Effector memory CD8-positive, alpha-beta T cell (primary cell): ENCODE measurements at regions not wholly inside any gene's neighbourhood (a gene's known extent, or its start where the extent isn't known, plus 50 kb on each side); places are given as distances from the start of the nearest gene placed in this dataset.
A peak's percentile ranks its signal among the peaks of the same experiment; 100 is the strongest.

ENCODE experiments used
- ATAC-seq: fragments of 150-1000 bp; cut with Tn5 transposase; replicated peaks from 2 replicates; pipeline ENCODE4 v1.10.0; 2021; ENCODE audit warnings: mild to moderate bottlenecking, moderate library complexity
- DNase-seq, 3 experiments: peaks; one replicate each; pipeline ENCODE4 v3.0.0; 2021
- H3K27ac Mint-ChIP-seq, 2 donors: one replicate each; pipeline ENCODE4 v1.8.0; 2022; ENCODE audit warnings: mild to moderate bottlenecking in 2 of 2, mixed read lengths in 2 of 2, moderate library complexity in 2 of 2
- H3K27me3 Mint-ChIP-seq, 2 donors: one replicate each; pipeline ENCODE4 v1.8.0; 2022; ENCODE audit warnings: mixed read lengths in 2 of 2
- H3K36me3 Mint-ChIP-seq: one replicate; pipeline ENCODE4 v1.8.0; 2022; ENCODE audit warnings: mild to moderate bottlenecking, moderate library complexity, mixed read lengths; ENCODE audit not compliant: insufficient read depth
- H3K4me1 Mint-ChIP-seq, 2 donors: one replicate each; pipeline ENCODE4 v1.8.0; 2022; ENCODE audit warnings: low read depth in 2 of 2, mixed read lengths in 2 of 2
- H3K4me3 Mint-ChIP-seq, 2 donors: one replicate each; pipeline ENCODE4 v1.8.0; 2022; ENCODE audit warnings: mild to moderate bottlenecking in 2 of 2, mixed read lengths in 2 of 2, moderate library complexity in 2 of 2
- H3K9me3 Mint-ChIP-seq, 2 donors: one replicate each; pipeline ENCODE4 v1.8.0; 2022; ENCODE audit warnings: mixed read lengths in 2 of 2

- no peak for ATAC-seq
- DNase-seq = no peak
- H3K4me3 Mint-ChIP-seq = peak overlapping the region in 1 of 2 donors; percentile 25
- H3K9me3 Mint-ChIP-seq = peaks cover 3 to 11% of the 10 kb centered on the region in 2 donors
- peaks cover 25 to 29% of the 10 kb centered on the region in 2 donors for H3K4me1 Mint-ChIP-seq
- H3K36me3 Mint-ChIP-seq = no peaks in the 10 kb centered on the region
- H3K27ac Mint-ChIP-seq = no peak overlapping the region
- H3K27me3 Mint-ChIP-seq = no peaks in the 10 kb centered on the region
Observed at GRCh38 chr15:70510433-70510832, 252.9 kb downstream of the UACA start.

DNA sequence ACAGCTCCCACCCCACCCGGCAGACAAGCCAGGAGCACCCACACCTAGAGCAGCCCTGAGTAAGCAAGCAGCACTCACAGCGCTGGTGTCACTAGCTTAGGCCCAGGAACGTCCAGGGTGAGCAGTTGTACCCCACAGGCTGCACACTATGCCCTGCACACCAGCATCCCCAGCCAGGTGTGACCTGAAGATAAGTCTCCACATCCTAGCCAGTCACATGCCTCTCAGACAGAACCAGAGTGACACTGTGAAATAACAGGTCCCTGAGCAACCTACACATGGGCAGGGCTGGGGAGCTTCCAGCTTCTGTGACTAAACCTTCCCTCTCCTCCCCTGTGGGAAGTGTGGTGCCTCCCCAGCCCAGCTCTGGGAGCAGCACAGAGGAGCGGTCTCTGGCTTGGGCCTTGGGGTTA is 253.6 kb downstream of the UACA start:
- ATAC-seq = no peak
- Mint-ChIP-seq H3K9me3 (peaks cover 3 to 11% of the 10 kb centered on the region in 2 donors), H3K36me3 (no peaks in the 10 kb centered on the region), H3K4me3 (peak overlapping the region; percentile 25 to 73), H3K4me1 (peaks cover 28 to 35% of the 10 kb centered on the region in 2 donors), H3K27ac (peak overlapping the region in 1 of 2 donors; percentile 59), H3K27me3 (no peaks in the 10 kb centered on the region)
- no peak for DNase-seq

DNA sequence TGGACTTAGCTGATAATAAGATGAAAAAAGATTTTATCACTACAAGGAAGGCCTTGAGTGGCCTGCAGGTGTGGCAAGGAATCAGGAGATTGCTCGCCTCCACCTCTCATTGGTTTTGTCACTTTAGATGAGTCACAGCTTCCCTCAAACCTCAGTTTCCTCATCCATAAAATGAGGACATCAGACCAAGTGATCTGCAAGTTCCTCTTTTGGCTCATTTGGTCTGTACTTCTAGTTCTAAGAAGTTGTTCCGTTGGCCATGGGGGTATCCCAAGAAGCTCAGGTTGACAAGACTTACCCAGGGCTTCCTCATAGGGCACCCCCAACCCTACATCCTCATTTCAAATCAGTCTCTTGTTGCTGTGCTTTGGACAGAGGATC is 254.1 kb downstream of the UACA start:
- Mint-ChIP-seq H3K27me3 (no peaks in the 10 kb centered on the region), H3K9me3 (peaks cover 3 to 11% of the 10 kb centered on the region in 2 donors), H3K4me3 (peak overlapping the region; percentile 60 to 73), H3K4me1 (peaks cover 32 to 39% of the 10 kb centered on the region in 2 donors), H3K27ac (peak overlapping the region; percentile 59 to 78), H3K36me3 (peaks cover 1% of the 10 kb centered on the region)
- ATAC-seq (peak; percentile 29), DNase-seq (no peak)

- Mint-ChIP-seq H3K27me3 (no peaks in the 10 kb centered on the region), H3K27ac (peak overlapping the region; percentile 59 to 78), H3K4me3 (peak overlapping the region; percentile 60 to 73), H3K36me3 (peaks cover 4% of the 10 kb centered on the region), H3K9me3 (peaks cover 3 to 11% of the 10 kb centered on the region in 2 donors), H3K4me1 (peaks cover 38 to 43% of the 10 kb centered on the region in 2 donors)
- DNase-seq (no peak), ATAC-seq (no peak)
Observed at GRCh38 chr15:70508561-70509281, 254.6 kb downstream of the UACA start.

- Mint-ChIP-seq H3K36me3 (peaks cover 4% of the 10 kb centered on the region), H3K9me3 (peaks cover 3 to 11% of the 10 kb centered on the region in 2 donors), H3K4me3 (peak overlapping the region in 1 of 2 donors; percentile 73), H3K27me3 (no peaks in the 10 kb centered on the region), H3K4me1 (peaks cover 46 to 52% of the 10 kb centered on the region in 2 donors), H3K27ac (no peak overlapping the region)
- peak in 1 of 3 experiments; percentile 22 for DNase-seq
- ATAC-seq = peak; percentile 39
Observed at GRCh38 chr15:70507772-70508371, 255.5 kb downstream of the UACA start.

DNA sequence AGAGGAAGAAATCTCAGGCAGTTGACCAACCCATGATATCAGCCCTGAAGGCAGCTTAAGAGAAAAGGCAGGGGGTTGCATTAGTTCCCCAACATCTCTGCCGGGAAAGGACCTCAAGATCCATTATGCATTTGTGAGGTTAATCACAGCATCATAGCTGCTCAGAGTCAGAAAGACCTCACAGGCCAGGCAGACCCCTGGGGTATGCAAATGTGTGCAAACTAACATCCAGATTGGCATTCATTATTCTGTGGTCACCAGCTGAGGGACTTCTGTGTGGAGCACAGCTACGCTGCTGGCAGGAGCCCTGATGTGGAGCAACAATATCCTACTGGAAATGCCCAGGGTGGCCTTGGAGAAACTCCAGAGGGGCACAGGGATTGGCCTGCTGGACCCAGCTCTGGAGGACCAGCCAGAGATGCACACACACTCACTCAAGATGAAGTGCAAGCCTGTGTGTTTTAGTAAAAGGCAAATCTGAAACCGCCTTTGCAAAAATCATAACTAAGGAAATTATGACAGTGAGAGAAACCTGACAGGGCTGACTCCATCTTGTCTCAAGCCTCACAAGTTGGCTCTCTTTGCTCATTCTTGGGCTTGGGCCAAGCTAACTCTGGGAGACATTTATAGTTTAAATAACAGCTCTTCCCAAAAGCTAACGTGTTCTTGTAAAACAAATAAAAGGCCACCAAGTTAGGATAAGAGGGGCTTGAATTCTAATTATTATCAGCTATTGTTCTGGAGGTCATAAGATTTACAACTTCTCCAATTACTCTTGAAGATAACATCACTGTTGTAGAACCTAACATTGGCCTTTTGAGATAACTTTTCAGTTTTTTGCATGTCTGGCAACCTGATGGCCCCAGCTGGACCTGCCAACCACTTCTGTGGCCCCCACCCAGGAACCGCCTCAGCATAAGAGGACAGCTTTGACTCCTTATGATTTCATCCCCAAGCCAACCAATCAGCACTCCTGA is 257.1 kb downstream of the UACA start:
- Mint-ChIP-seq H3K4me1 (peaks cover 50 to 60% of the 10 kb centered on the region in 2 donors), H3K27ac (peak overlapping the region in 1 of 2 donors; percentile 53)
- no peak for DNase-seq

GRCh38 chr15:70505411-70505919 is 257.9 kb downstream of the UACA start:
- peak overlapping the region in 1 of 2 donors; percentile 53 for H3K27ac Mint-ChIP-seq
- peak overlapping the region; percentile 48 to 65 for H3K4me3 Mint-ChIP-seq
- ATAC-seq (no peak), DNase-seq (no peak)
- H3K27me3 Mint-ChIP-seq = no peaks in the 10 kb centered on the region
- H3K4me1 Mint-ChIP-seq = peaks cover 50 to 58% of the 10 kb centered on the region in 2 donors
- peaks cover under 1 to 6% of the 10 kb centered on the region in 2 donors for H3K9me3 Mint-ChIP-seq
- peaks cover 4% of the 10 kb centered on the region for H3K36me3 Mint-ChIP-seq

More for the DNA sequence above, 257.1 kb downstream of the UACA start:
- H3K27me3 Mint-ChIP-seq = no peaks in the 10 kb centered on the region
- ATAC-seq = no peak
- H3K9me3 Mint-ChIP-seq = peaks cover 3 to 11% of the 10 kb centered on the region in 2 donors
- peaks cover 4% of the 10 kb centered on the region for H3K36me3 Mint-ChIP-seq
- no peak overlapping the region for H3K4me3 Mint-ChIP-seq

DNA sequence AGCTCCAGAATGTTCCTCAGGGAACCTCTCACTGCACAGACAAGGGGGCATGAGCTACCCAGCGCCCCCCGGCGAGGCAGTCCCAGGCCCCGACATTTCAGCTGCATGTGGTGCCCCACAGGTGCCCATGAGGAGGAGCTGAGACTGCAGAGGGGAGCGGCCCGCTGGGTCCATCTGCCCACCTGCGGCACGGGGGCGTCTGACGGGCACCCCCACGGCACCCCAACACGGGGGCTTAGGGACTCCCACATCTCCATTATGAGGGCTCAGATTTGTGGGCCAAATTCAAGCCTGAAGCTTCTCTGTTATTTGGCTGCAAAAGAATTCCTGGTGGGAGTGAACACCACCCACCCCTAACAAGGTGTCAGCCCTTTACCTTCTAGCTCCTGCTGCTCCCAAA is 258.4 kb downstream of the UACA start:
- ATAC-seq (no peak), DNase-seq (no peak)
- H3K36me3 Mint-ChIP-seq = peaks cover 4% of the 10 kb centered on the region
- peak overlapping the region; percentile 33 to 68 for H3K27ac Mint-ChIP-seq
- no peaks in the 10 kb centered on the region for H3K27me3 Mint-ChIP-seq
- peaks cover 0 to 1% of the 10 kb centered on the region in 2 donors for H3K9me3 Mint-ChIP-seq
- H3K4me3 Mint-ChIP-seq = peak overlapping the region; percentile 62 to 65
- peaks cover 49 to 54% of the 10 kb centered on the region in 2 donors for H3K4me1 Mint-ChIP-seq

GRCh38 chr15:70504299-70504951 is 258.9 kb downstream of the UACA start:
- peak overlapping the region; percentile 62 to 65 for H3K4me3 Mint-ChIP-seq
- no peaks in the 10 kb centered on the region for H3K9me3 Mint-ChIP-seq
- peaks cover 4% of the 10 kb centered on the region for H3K36me3 Mint-ChIP-seq
- DNase-seq = no peak
- ATAC-seq = peak; percentile 54
- peak overlapping the region; percentile 33 to 68 for H3K27ac Mint-ChIP-seq
- no peaks in the 10 kb centered on the region for H3K27me3 Mint-ChIP-seq
- peaks cover 44 to 49% of the 10 kb centered on the region in 2 donors for H3K4me1 Mint-ChIP-seq

GRCh38 chr15:70503798-70504298 is 259.5 kb downstream of the UACA start:
- ATAC-seq = no peak
- H3K27me3 Mint-ChIP-seq = no peaks in the 10 kb centered on the region
- H3K36me3 Mint-ChIP-seq = peaks cover 4% of the 10 kb centered on the region
- no peak for DNase-seq
- no peaks in the 10 kb centered on the region for H3K9me3 Mint-ChIP-seq
- H3K4me1 Mint-ChIP-seq = peaks cover 38 to 48% of the 10 kb centered on the region in 2 donors
- no peak overlapping the region for H3K27ac Mint-ChIP-seq
- H3K4me3 Mint-ChIP-seq = peak overlapping the region; percentile 57 to 65

DNA sequence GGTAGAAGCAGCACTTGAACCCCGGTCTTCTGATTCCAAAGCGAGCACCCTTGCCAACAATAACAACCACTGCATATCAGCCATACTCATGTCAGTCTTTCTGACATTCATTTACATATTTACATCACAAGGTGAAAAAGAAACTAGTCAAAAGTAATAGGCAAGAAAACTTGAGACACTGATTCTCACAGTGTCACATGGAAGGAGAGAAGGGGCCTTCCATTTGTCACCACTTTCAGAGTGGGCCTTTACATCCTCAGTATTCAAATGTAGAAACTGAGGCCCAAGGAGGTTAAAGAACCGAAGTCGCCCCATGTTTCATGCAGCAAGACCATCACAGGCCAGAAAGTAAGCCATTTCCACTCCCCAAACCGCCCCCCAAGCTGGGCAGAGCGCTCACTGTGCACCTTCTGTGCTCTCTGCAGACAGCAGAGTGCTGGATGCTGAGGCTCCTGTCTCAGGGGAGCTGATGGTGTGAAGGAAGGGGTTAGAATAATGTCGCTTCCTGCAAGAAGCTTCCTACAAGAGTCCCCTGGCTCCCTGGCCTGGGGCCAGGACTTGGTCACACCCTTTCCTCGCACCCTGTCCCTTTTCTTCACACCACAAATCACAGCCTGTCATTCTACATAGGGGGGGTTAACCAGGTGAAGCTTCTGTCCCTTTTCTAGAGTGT is 260.1 kb downstream of the UACA start:
- no peaks in the 10 kb centered on the region for H3K9me3 Mint-ChIP-seq
- H3K4me1 Mint-ChIP-seq = peaks cover 32 to 42% of the 10 kb centered on the region in 2 donors
- H3K27ac Mint-ChIP-seq = no peak overlapping the region
- H3K36me3 Mint-ChIP-seq = peaks cover 4% of the 10 kb centered on the region
- H3K4me3 Mint-ChIP-seq = peak overlapping the region; percentile 57 to 65
- peak; percentile 25 for ATAC-seq
- DNase-seq = no peak
- no peaks in the 10 kb centered on the region for H3K27me3 Mint-ChIP-seq

DNA sequence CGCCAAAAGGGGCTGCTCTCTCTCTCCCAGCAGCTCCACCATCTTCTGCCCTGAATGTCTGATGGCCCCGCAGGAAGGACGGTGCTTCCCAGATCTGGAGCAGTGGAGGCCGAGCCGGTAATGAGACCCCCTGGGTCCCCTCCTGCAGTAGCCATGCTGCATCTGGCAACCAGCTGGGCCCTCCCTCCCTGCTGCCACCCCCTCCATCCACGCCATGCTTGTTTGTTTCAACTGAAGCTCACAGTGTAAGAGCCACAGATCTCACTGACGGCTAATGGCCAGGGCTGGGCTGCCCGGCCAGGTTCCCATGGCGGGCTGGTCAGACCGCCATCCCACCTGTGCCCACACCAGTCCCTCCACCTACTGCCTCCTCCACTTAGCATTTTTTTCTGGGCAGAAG is 260.8 kb downstream of the UACA start:
- H3K4me3 Mint-ChIP-seq = peak overlapping the region in 1 of 2 donors; percentile 0
- no peaks in the 10 kb centered on the region for H3K27me3 Mint-ChIP-seq
- no peaks in the 10 kb centered on the region for H3K9me3 Mint-ChIP-seq
- no peak for DNase-seq
- H3K4me1 Mint-ChIP-seq = peaks cover 30 to 43% of the 10 kb centered on the region in 2 donors
- peaks cover 4% of the 10 kb centered on the region for H3K36me3 Mint-ChIP-seq
- no peak overlapping the region for H3K27ac Mint-ChIP-seq
- ATAC-seq = no peak
